ENCODE measurements at regions not wholly inside any gene's neighbourhood (a gene's known extent, or its start where the extent isn't known, plus 50 kb on each side); places are given as distances from the start of the nearest gene placed in this dataset.
A peak's percentile ranks its signal among the peaks of the same experiment; 100 is the strongest.

DNA sequence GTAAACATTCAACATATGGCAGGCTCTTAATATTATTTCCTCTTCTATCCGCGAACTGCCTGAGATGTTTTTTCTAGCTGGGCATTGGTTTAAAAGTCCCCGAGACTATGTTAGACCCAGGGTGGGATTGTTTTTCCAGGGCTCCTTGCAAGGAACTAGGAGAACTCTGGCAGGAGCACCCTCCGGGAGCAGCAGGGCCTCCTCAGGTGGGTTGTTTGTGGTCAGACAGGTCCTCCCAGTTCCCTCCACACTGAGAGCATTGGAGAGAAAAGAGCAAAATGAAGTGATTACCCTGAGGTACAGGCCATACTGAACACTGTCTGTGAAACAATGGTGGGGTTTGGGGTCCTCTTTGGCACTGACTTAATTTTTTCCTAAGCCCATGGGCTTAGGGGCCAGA lies 115.9 kb upstream of the LGALSL start:
- POLR2A ChIA-PET: no interaction called here
- H3K36me3 ChIP-seq (ENCODE audit: control insufficient read depth, insufficient read depth, low read length): no peaks in the 10 kb centered on the region
- CTCF ChIA-PET: no interaction called here
- H3K4me1 ChIP-seq: no peaks in the 10 kb centered on the region
- TF ChIP-seq CTCF (IDR thresholded peaks at IDR 0.05; ENCODE audit: insufficient read depth in 1 of 2, low read depth in 1 of 2, low read length in 1 of 2, severe bottlenecking in 1 of 2, unreplicated experiment in 1 of 2): no peak
- no peaks in the 10 kb centered on the region for H3K9me3 Mint-ChIP-seq (ENCODE audit: unreplicated experiment)
- H3K27me3 ChIP-seq (replicated peaks; ENCODE audit: control insufficient read depth, insufficient read depth, low read length): no peaks in the 10 kb centered on the region
- no TSS peak for BruUV-seq (replicated peaks)
- H3K4me3 ChIP-seq (ENCODE audit: low read depth, low read length): no peak overlapping the region
- H3K36me3 Mint-ChIP-seq (ENCODE audit: insufficient read depth, unreplicated experiment): no peaks in the 10 kb centered on the region
- no peak overlapping the region for H3K4me3 Mint-ChIP-seq (ENCODE audit: unreplicated experiment)
- DNase-seq: peak in 1 of 2 experiments; percentile 21
- intact Hi-C loops (cut with micrococcal nuclease; ENCODE audit: unreplicated experiment): loop anchor here (10.0 kb wide), 2 partner anchors 117 to 537 kb away; partner anchors contain the start of gene LGALSL
- peaks cover 6% of the 10 kb centered on the region for H3K4me1 Mint-ChIP-seq (ENCODE audit: low read depth, unreplicated experiment)
- no peak overlapping the region for H3K27ac Mint-ChIP-seq (ENCODE audit: unreplicated experiment)
- H3K9me3 ChIP-seq: no peaks in the 10 kb centered on the region
- no peaks in the 10 kb centered on the region for H3K27me3 Mint-ChIP-seq (ENCODE audit: insufficient read depth, unreplicated experiment)

- no peaks in the 10 kb centered on the region for H3K36me3 Mint-ChIP-seq (ENCODE audit: insufficient read depth, unreplicated experiment)
- no peak for TF ChIP-seq CTCF (IDR thresholded peaks at IDR 0.05; ENCODE audit: insufficient read depth in 1 of 2, low read depth in 1 of 2, low read length in 1 of 2, severe bottlenecking in 1 of 2, unreplicated experiment in 1 of 2)
- H3K9me3 ChIP-seq: no peaks in the 10 kb centered on the region
- H3K27me3 Mint-ChIP-seq (ENCODE audit: insufficient read depth, unreplicated experiment): no peaks in the 10 kb centered on the region
- CTCF ChIA-PET: no interaction called here
- H3K4me3 Mint-ChIP-seq (ENCODE audit: unreplicated experiment): no peak overlapping the region
- intact Hi-C loops (cut with micrococcal nuclease; ENCODE audit: unreplicated experiment): loop anchor here (10.0 kb wide), 2 partner anchors 116 to 536 kb away; partner anchors contain the start of gene LGALSL
- POLR2A ChIA-PET: no interaction called here
- H3K9me3 Mint-ChIP-seq (ENCODE audit: unreplicated experiment): no peaks in the 10 kb centered on the region
- H3K36me3 ChIP-seq (ENCODE audit: control insufficient read depth, insufficient read depth, low read length): no peaks in the 10 kb centered on the region
- no peak overlapping the region for H3K27ac Mint-ChIP-seq (ENCODE audit: unreplicated experiment)
- no peak overlapping the region for H3K4me3 ChIP-seq (ENCODE audit: low read depth, low read length)
- BruUV-seq (replicated peaks): no TSS peak
- no peaks in the 10 kb centered on the region for H3K27me3 ChIP-seq (replicated peaks; ENCODE audit: control insufficient read depth, insufficient read depth, low read length)
- no peaks in the 10 kb centered on the region for H3K4me1 ChIP-seq
- peaks cover 6% of the 10 kb centered on the region for H3K4me1 Mint-ChIP-seq (ENCODE audit: low read depth, unreplicated experiment)
- DNase-seq: no peak
Measured at GRCh38 chr2:64338910-64339500, 115.0 kb upstream of the LGALSL start.

DNA sequence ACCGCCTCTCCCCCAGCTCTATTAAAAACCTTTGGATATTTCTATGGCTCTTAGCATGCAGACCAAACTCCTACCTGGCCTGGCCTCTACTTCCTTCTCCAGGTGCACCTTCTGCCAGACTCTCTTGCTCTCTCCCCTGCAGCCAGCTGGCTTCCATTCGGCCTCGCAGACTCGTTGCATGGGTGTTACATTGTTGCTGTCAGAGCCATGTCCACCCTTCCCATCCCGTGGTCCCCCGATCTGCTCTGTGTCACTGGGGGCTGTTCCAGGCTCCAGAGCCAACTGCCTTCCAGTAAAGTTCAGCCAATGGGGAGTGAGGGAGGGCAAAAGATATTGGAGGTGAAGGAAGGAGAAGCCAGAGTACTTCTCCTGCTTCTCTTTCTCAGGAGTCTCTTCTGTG lies 112.5 kb upstream of the LGALSL start:
- no peaks in the 10 kb centered on the region for H3K27me3 Mint-ChIP-seq (ENCODE audit: insufficient read depth, unreplicated experiment)
- Histone ChIP-seq H3K4me3 (ENCODE audit: low read depth, low read length) (no peak overlapping the region), H3K4me1 (no peaks in the 10 kb centered on the region), H3K27me3 (replicated peaks; ENCODE audit: control insufficient read depth, insufficient read depth, low read length) (no peaks in the 10 kb centered on the region), H3K36me3 (ENCODE audit: control insufficient read depth, insufficient read depth, low read length) (no peaks in the 10 kb centered on the region), H3K9me3 (no peaks in the 10 kb centered on the region)
- no peak overlapping the region for H3K27ac Mint-ChIP-seq (ENCODE audit: unreplicated experiment)
- CTCF ChIA-PET: no interaction called here
- H3K4me1 Mint-ChIP-seq (ENCODE audit: low read depth, unreplicated experiment): peaks cover 6% of the 10 kb centered on the region
- no TSS peak for BruUV-seq (replicated peaks)
- no peaks in the 10 kb centered on the region for H3K9me3 Mint-ChIP-seq (ENCODE audit: unreplicated experiment)
- DNase-seq: no peak
- intact Hi-C loops (cut with micrococcal nuclease; ENCODE audit: unreplicated experiment): no loop called here
- no peak overlapping the region for H3K4me3 Mint-ChIP-seq (ENCODE audit: unreplicated experiment)
- H3K36me3 Mint-ChIP-seq (ENCODE audit: insufficient read depth, unreplicated experiment): no peaks in the 10 kb centered on the region
- POLR2A ChIA-PET: no interaction called here
- TF ChIP-seq CTCF (IDR thresholded peaks at IDR 0.05; ENCODE audit: insufficient read depth in 1 of 2, low read depth in 1 of 2, low read length in 1 of 2, severe bottlenecking in 1 of 2, unreplicated experiment in 1 of 2): no peak

Data from Caco-2 (cell line).